ENCODE measurements at regions not wholly inside any gene's neighbourhood (a gene's known extent, or its start where the extent isn't known, plus 50 kb on each side); places are given as distances from the start of the nearest gene placed in this dataset.
"Not testable (repeated sequence)": the region's sequence is repeated elsewhere in the genome, so short reads cannot be mapped to it uniquely, and the experiment has no call there.

DNA sequence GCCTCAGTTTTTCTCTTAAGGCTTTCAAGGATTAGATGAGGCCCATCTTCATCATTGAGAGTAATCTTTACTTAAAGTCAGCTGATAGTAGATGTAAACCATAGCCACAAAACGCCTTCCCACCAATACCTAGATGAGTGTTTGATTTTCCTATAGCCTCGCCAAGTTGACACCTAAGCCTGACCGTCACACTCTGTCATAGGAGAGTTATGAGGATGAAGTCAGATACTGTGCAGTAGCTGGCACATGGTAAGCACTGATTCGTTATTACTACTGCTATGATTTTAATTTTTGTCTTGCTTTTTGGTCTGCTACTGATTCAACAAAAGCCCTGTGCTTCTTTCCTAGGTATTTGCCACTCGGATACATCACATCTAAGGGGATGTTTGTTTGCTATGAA is 395.5 kb downstream of the RPS6KC1 start:
- intact Hi-C loops (cut with DNase I), result no loop called here
- DNase-seq (ENCODE audit: low spot score), result no peak

DNA sequence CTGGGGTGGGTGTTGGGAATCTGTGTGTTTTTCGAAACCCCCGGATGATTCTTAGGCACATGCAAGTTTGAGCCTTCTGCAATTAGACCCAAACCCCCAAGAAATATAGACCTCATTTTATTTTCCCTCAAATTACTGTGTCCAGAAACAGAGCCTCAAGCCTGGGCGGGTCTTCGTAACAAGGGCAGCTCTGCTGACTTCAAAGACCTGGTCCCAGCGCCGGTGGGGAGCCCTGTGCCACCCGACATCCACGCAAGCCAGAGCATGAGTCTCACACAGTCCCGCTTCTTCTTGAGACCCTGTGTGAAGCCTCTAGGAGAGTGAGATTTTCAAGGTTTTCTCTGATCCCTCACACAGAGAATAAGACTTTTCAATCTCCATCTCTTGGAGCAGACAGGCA is 397.3 kb downstream of the RPS6KC1 start:
- intact Hi-C loops (cut with DNase I), result no loop called here
- no peak for DNase-seq (ENCODE audit: low spot score)

DNA sequence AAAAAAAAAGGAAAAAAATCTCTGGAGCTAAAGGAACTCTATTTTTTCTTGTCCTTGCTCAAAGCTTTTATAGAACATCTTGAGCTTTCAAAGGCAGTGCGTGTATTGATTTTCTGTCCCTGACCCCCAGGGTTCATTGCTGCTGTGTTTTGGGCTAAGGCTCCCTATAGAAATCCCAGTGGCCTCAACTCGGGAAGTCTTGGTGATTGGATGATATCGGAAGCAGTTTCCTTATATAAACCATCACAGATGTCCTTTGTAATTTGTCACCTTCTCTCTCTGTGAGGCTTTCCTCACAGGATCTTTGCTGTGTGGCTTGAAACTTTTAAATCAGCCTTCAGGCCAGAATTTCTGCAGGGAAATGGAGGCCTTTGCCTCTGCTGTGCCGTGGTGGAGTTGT is 397.7 kb downstream of the RPS6KC1 start:
- DNase-seq (ENCODE audit: low spot score), result no peak
- intact Hi-C loops (cut with DNase I), result no loop called here

DNA sequence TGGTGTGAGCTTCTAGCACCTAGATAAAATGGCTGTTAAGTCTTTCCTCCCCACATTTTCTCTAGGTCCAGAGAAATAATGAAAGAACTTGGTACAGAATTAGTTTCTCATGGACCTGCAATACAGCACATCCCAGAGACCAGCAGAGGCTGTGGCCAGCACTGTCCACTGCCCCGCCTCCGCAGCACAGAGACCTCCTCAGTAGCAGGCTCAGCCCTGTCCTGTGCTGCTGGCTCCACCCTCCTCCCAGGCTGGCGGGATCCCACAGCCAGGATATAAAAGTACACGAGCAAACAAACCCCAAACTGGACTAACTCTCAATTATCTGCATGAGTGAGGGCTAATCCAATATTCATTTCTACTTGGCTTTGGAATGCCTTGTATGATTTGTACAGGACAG is 401.5 kb downstream of the RPS6KC1 start:
- intact Hi-C loops (cut with DNase I), result no loop called here
- DNase-seq (ENCODE audit: low spot score), result no peak

DNA sequence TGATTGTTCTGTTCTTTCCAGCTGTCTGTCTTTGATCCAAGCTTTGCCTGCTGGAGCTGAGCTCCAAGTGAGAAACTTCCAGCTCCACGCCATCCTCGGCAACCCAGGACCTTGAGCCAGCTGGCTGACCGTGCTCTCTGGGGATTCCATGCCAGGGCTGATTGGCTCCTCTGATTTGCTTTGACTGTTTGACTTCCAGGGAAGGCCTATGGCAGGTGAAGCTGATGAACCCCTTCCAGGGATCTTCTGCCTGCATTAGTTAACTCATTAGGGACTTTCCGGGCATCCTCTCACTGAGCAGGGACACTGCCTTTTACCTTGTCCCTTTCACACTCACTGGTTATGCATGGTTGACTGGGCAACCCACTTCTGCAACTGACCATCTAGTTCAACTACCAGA is 406.1 kb downstream of the RPS6KC1 start:
- intact Hi-C loops (cut with DNase I), result no loop called here
- no peak for DNase-seq (ENCODE audit: low spot score)

DNA sequence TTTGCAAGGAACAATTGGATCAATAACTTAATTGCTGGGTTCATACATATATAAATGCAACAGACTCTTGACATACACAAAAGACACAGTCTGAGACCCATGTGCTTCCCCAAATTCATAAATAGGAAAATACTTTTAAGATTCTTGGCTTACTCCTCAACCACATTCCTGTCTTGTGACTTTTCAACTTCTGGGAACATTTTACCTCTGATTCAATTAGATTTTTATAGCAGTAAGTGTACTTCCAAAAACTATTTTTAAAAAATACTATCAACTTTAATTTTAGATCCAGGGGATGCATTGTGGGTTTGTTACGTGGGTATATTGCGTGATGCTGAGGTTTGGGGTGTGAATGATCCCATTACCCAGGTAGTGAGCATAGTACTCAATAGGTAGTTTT is 406.7 kb downstream of the RPS6KC1 start:
- DNase-seq (ENCODE audit: low spot score), result no peak
- intact Hi-C loops (cut with DNase I), result no loop called here

DNA sequence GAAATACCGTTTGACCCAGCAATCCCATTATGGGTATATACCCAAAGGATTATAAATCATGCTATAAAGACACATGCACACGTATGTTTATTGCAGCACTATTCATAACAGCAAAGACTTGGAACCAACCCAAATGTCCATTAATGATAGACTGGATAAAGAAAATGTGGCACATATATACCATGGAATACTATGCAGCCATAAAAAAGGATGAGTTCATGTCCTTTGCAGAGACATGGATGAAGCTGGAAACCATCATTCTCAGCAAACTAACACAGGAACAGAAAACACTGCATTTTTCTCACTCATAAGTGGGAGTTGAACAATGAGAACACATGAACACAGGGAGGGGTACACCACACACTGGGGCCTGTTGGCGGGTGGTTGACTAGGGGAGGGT is 411.3 kb downstream of the RPS6KC1 start:
- intact Hi-C loops (cut with DNase I), result not testable (repeated sequence)

DNA sequence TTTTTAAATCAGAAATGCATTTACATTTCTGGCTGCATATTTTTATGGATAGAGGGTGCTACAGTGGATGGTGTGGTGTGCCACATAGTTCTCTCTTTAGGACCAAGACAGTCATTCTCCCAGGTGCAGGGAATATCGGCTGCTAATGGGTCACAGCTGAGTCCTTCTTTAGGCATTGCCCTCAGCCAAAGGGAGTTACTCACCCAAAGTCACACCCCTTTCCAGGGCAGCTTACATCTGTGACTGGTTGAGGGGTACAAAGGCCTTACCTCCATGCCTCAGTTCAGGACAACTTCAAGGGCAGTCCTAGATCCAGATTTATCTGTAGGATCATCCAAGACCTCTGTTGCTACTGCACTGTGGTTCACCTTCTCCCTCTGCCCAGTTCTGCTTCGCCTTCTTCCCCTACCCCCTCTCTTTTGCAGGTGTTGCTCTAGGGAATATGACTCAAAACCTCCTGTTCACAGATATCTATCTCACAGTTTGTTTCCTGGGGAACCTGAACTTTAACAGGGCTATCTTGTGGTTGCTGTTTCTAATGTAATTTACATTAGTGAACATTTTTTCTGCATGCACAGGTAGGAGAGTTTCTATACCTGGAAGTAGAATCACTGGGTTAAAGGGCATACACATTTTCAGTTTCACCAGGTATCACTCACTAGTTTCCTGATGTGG is 413.9 kb downstream of the RPS6KC1 start:
- DNase-seq (ENCODE audit: low spot score), result no peak
- intact Hi-C loops (cut with DNase I), result no loop called here

More for the DNA sequence above, 411.3 kb downstream of the RPS6KC1 start:
- not testable (repeated sequence) for DNase-seq (ENCODE audit: low spot score)

DNA sequence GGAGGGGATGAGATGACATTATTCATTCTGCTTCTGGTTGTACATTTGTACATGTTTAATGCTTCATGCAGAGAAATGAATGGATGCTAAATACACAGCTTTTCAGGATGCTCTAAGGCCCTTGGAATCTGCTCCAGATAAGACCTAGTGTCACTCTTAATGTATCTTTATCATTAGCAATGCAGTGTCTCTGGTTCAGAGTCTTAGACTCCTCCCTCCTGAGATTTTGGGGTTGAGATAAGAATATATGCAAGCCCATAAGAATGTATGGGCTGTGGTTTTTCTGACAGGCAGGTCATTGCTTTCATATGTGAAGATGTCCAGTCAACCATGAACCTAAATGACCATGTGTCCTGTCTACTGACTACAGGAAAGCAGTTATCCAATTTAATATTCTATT is 415.5 kb downstream of the RPS6KC1 start:
- intact Hi-C loops (cut with DNase I), result no loop called here

DNA sequence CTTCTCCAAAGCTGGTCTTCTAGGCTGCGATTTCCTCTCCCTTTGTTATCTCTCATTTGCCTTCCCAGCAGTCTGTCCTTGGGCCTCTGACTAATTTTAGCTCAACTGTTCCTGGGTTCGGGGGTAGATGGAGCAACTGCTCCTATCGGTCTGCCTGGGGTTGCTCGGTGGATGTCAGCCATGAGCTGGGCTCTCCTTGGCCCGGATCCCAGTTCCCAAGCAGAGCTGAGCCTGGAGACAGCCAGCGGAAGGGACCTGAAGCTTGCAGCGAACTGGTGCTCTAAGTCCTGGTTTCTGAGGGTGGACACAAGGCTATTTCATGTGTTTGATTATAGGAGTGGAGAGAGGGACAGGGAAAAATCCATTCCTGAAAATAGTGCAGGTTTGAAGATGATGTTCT is 423.0 kb downstream of the RPS6KC1 start:
- no peak for DNase-seq (ENCODE audit: low spot score)
- intact Hi-C loops (cut with DNase I), result loop anchor here (5.0 kb wide), 3 partner anchors 72 to 92 kb away; no protein-coding TSS in a partner anchor

More for the DNA sequence above, 415.5 kb downstream of the RPS6KC1 start:
- no peak for DNase-seq (ENCODE audit: low spot score)

DNA sequence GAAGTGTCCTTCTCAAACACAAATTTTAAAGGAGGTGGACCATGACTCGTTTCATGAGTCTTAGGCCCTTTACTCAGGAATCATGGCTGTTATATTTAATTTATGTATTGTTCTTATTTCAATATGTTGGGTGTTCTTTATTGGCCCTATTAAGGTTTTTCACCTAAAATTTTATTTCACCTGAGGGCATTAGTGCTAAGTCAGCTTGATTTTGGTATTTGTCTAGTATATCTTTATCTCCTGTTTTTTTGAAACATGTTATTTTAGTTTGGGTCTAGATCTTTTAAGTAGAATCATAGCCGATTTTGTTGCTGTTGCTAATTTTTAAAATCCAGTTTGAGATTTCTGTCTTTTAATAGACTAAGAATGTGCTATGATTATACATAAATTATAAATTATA is 430.4 kb downstream of the RPS6KC1 start:
- intact Hi-C loops (cut with DNase I), result no loop called here
- no peak for DNase-seq (ENCODE audit: low spot score)

DNA sequence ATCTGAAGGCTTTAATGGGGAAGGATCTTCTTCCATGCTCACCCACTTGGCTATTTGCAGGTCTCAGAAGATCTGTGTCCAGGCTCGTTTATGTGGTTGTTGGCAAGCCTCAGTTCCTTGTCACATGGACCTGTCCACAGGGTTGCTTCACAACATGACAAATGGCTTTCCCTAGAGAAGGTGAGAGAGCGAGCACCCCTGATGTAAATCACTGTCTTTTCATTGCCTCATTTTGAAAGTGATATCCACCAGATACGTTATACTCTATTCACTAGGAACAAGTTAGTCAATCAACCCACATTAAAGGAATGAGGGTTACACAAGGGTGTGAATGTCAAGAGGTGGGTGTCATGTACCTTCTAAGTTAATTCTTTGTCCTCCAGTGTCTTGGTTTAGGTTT is 433.3 kb downstream of the RPS6KC1 start:
- intact Hi-C loops (cut with DNase I), result no loop called here
- no peak for DNase-seq (ENCODE audit: low spot score)

DNA sequence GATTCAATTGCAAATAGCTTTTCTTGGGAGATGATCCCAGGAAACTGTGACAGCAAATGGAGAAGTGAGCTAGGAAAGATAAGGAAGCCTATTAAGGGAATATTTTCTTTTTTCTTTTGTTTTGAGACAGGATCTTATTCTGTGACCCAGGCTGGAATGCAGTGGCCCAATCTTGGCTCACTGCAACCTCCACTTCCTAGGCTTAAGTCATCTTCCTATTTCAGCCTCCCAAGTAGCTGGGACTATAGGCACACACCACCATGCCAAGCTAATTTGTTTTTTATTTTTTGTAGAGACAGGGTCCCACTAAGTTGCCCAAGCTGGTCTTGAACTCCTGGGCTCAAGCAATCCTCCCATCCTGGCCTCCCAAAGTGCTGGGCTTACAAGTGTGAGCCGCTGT is 433.7 kb downstream of the RPS6KC1 start:
- intact Hi-C loops (cut with DNase I), result no loop called here
- DNase-seq (ENCODE audit: low spot score), result no peak

DNA sequence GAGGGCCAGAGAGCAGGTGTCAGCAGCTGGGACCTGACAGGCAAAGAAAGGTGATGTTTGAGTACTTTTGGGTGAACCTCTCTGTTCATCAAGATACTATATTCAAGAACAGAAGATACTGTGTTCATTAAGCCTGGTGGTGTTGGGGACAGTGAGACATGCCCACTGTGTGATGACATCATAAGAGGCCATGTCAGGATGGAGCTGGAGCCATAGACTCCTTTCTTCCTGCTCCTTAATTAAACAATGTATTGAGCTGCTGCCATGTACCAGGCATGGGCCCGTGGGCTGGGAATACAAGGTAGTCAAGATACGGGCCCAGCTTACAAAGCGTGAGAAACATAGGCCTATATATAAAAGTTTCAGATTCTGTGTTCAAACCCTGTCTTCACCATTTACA is 435.4 kb downstream of the RPS6KC1 start:
- intact Hi-C loops (cut with DNase I), result no loop called here
- DNase-seq (ENCODE audit: low spot score), result no peak

DNA sequence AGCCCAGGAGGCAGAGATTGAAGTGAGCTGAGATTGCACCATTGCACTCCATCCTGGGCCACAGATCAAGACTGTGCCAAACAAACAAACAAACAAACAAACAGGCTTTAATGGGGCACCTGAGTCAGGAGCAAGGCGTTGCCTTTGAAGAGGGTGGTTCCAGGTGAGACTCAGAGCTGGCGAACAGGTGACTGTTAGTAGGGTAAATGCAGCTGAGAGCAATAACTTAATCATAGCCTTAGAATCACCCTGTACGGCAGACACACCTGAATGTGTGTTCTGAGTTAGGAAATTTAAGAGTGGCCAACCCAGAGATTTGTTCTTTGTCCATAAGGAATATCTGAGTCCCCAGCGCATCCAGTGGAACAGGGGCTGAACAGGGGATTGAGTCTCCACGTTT is 440.4 kb downstream of the RPS6KC1 start:
- intact Hi-C loops (cut with DNase I), result no loop called here

DNA sequence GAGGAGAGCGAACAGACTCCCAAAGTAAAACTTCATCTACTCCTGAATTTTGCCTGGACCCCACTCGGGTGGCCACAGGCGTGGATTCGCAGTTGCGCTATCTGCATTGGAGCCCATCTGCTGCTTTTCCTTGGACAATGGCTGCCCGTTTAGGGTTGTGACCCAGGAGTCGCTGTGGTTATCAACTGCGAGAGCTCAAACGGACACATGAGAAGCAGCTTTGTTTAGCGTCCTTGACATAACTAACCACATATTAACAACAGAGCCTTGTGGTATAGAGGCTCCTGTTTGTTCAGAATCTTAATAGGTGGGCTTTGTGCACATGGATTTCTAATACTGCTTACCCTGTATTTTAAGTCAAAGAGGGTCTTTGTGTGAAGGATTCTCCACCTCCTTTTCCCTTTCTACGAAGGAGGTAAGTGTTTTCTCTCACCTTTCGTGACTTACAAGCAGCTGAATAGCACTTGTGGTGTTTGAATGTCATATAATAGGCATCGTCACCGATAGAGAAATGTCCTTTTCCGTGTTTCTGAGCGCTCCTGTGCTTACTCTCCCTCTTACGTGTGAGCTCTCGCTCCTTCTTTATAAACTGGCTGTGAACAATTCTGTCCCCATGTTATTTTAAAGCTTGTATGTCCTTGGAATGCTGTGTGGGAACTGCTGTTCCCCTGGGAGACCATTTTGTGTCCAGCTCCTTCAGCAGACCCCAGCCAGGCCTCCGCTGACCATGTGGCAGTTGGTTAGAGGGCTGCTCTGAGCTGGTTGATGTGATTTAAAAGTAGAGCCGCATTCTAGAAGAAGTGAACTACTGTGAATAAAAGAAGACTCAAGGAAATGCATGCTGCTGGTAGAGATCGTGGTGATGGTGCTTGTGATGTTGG is 441.4 kb downstream of the RPS6KC1 start:
- intact Hi-C loops (cut with DNase I), result no loop called here
- no peak for DNase-seq (ENCODE audit: low spot score)

More for the DNA sequence above, 440.4 kb downstream of the RPS6KC1 start:
- DNase-seq (ENCODE audit: low spot score), result no peak

DNA sequence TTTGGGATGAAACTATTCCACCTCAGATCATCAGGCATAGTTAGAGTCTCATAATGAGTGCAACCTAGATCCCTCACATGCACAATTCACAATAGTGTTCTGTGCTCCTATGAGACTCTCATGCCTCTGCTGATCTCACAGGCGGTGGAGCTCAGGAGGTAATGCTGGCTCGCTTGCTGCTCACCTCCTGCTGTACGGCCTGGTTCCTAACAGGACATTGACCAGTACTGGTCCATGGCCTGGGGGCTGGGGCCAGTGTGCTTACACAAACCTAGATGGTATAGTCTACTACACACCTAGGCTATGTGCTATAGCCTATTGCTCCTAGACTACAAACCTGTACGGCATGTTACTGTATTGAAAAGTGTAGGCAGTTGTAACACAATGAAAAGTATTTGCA is 448.4 kb downstream of the RPS6KC1 start:
- intact Hi-C loops (cut with DNase I), result no loop called here
- no peak for DNase-seq (ENCODE audit: low spot score)

DNA sequence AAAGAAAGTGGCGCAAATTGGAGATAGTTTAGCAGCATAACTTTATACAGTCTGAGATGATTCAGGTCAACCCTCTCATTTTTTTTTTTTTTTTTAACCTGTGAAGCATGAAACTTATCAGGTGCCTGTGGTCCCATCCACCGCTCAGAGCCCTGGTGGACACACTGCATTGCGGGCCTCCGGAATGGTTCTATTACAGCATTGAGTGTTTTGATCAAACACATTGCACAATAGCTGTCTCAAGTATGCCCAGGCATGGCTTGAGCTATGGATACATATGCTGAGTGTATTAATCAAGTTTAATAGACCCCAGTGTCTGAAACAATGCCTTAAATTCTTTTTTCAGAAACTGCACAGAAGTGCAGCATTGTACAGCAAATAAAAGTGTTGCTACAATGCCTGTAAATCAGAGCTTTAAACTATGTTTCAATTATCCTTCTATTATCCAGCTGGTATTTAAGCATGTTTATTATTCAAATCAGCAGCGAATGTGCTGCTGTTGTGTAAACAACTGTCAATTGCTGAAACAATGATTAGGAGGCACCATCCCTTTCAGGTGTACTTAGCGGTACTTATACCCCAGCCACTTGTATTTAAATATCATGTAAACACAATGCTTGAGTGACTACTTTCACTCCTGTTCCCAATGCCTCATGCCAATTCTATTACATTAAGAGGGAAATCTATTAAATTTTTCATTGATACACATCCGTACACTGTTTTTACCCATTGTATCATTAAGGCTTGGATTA is 456.6 kb downstream of the RPS6KC1 start:
- intact Hi-C loops (cut with DNase I), result no loop called here
- DNase-seq (ENCODE audit: low spot score), result no peak

DNA sequence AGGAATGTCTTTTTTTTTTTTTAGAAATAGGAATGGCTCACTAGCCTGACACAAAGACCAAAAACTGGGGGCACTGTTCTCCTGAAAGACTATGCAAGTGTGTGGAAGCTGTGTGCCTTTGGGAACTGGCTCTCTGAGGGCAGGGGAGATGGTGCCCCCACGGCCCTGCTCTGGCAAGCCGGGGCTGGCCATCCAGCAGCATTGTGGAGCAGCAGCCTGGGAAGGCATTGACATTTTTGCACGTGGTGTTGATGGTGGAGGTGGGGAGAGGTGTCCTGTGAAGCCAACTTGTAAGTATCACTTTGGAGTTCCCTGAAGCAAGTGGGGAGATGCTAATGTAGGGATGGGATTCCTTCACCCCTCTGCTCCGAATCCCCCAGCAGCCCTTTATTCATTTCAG is 460.1 kb downstream of the RPS6KC1 start:
- intact Hi-C loops (cut with DNase I), result no loop called here

DNA sequence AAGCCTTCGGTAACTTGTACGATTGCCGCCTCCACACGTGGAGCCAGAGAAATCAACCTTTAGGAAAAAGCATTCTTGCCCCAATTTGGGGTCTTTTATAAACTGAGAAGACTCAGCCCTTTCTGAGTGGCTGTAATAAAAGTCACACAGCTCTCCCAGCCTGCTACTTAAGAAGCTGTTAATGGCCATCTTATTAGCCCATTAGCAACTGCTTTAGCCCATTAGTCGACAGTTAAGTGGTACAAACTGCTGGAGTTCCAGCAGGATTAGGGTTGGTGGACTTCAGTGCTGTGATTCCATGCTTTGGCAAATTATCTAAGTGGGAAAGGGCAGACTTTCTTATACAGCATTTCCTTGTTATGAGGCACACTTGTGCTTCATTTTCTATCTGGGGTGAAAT is 461.3 kb downstream of the RPS6KC1 start:
- intact Hi-C loops (cut with DNase I), result no loop called here
- DNase-seq (ENCODE audit: low spot score), result no peak

More for the DNA sequence above, 460.1 kb downstream of the RPS6KC1 start:
- DNase-seq (ENCODE audit: low spot score), result no peak

Measured in cardiac septum (tissue), 1 donor.